ENCODE measurements at regions not wholly inside any gene's neighbourhood (a gene's known extent, or its start where the extent isn't known, plus 50 kb on each side); places are given as distances from the start of the nearest gene placed in this dataset.

DNA sequence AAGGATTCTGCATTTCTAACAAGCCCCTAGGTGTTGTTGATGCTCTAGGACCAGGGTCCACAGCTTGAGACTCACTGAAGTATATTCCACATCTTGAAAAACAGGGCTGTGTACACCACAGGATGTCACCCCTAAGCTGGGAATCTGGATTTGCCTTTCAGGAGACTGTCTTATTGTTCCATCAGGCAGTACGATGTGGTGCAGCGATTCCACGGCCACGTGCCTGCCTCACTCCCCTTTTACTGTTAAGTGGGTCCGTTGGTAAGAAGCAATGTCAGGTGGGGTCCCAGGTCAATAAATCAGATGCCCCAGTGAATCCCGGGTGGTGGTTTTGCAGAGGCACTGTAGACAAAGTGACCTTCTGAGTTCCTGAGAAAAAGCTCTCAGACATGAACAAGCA lies 470.7 kb downstream of the HS3ST3B1 start (continued):
- TF ChIP-seq ZNF609 (CRISPR knock-in tag; IDR thresholded peaks at IDR 0.05; ENCODE audit: borderline replicate concordance) = no peak
- no peak for TF ChIP-seq SETDB1 (CRISPR knock-in tag; IDR thresholded peaks at IDR 0.05; ENCODE audit: borderline replicate concordance)
- no peak for TF ChIP-seq ZNF841 (CRISPR knock-in tag; IDR thresholded peaks at IDR 0.05; ENCODE audit: borderline replicate concordance)
- no peak for TF ChIP-seq RARG (CRISPR knock-in tag; IDR thresholded peaks at IDR 0.05; ENCODE audit: low read depth)

- ChIA-PET POLR2A (no interaction called here), CTCF (ENCODE audit: low intra/inter-chr PET ratio, low total read pairs) (no interaction called here)
- H3K9me3 ChIP-seq (ENCODE audit: low read length) = no peaks in the 10 kb centered on the region
- H3K27ac ChIP-seq (ENCODE audit: extremely low read length, insufficient read depth, low read length) = no peak overlapping the region
- no peaks in the 10 kb centered on the region for H3K27me3 ChIP-seq (ENCODE audit: control insufficient read depth in 1 of 2, insufficient read depth in 2 of 2, low read length in 2 of 2)
- FAIRE-seq = no peak
- no peaks in the 10 kb centered on the region for H3K4me1 ChIP-seq (ENCODE audit: insufficient read depth, low read length)
- ATAC-seq = peak; percentile 50
- H3K4me3 ChIP-seq (replicated peaks in 1 of 3; ENCODE audit: insufficient read depth in 1 of 3, low read depth in 2 of 3, low read length in 3 of 3) = no peak overlapping the region
- no peak overlapping the region for H3K9ac ChIP-seq (ENCODE audit: insufficient read depth, low read depth, low read length)
- no peak overlapping the region for H3K4me2 ChIP-seq (ENCODE audit: low read depth, low read length)
- no peaks in the 10 kb centered on the region for H3K36me3 ChIP-seq (replicated peaks in 1 of 2; ENCODE audit: control insufficient read depth in 1 of 2, insufficient read depth in 2 of 2, low read length in 2 of 2)
- no peaks in the 10 kb centered on the region for H3K79me2 ChIP-seq (ENCODE audit: insufficient read depth, low read length)
- DNase-seq (ENCODE audit: low spot score) = no peak
- TF ChIP-seq STAG1 (CRISPR knock-in tag; IDR thresholded peaks at IDR 0.05) = 0 out of 2 replicates have a peak, but pooled peaks have one; percentile 17
- TF ChIP-seq CREB3 (CRISPR knock-in tag; IDR thresholded peaks at IDR 0.05) = no peak
- TF ChIP-seq, protein P1, sequence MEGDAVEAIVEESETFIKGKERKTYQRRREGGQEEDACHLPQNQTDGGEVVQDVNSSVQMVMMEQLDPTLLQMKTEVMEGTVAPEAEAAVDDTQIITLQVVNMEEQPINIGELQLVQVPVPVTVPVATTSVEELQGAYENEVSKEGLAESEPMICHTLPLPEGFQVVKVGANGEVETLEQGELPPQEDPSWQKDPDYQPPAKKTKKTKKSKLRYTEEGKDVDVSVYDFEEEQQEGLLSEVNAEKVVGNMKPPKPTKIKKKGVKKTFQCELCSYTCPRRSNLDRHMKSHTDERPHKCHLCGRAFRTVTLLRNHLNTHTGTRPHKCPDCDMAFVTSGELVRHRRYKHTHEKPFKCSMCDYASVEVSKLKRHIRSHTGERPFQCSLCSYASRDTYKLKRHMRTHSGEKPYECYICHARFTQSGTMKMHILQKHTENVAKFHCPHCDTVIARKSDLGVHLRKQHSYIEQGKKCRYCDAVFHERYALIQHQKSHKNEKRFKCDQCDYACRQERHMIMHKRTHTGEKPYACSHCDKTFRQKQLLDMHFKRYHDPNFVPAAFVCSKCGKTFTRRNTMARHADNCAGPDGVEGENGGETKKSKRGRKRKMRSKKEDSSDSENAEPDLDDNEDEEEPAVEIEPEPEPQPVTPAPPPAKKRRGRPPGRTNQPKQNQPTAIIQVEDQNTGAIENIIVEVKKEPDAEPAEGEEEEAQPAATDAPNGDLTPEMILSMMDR (CRISPR knock-in tag; IDR thresholded peaks at IDR 0.05) = peak; percentile 39
- in situ Hi-C loops (cut with HindIII; ENCODE audit: extremely low pct_ligation_motif_present, low pct_unique_long_range_greater_than_20kb) = no loop called here
- 39% methylated on average over 2 of the region's 2 CpGs for WGBS (ENCODE audit: low lambda C conversion rate)
- H2AFZ ChIP-seq (ENCODE audit: low read length) = no peak overlapping the region
- intact Hi-C loops (cut with micrococcal nuclease; ENCODE audit: unreplicated experiment) = no loop called here
- no TSS peak for BruUV-seq (replicated peaks)
- H4K20me1 ChIP-seq (ENCODE audit: insufficient read depth, low read length) = no peaks in the 10 kb centered on the region
Measured at GRCh38 chr17:14768923-14769322, 468.0 kb downstream of the HS3ST3B1 start.

Measured in HepG2 (cell line).